ENCODE measurements at regions not wholly inside any gene's neighbourhood (a gene's known extent, or its start where the extent isn't known, plus 50 kb on each side); places are given as distances from the start of the nearest gene placed in this dataset.

- CTCF ChIA-PET = no interaction called here
- no peak overlapping the region for H4K8ac ChIP-seq (ENCODE audit: low read depth in 2 of 2, low read length in 2 of 2)
These were observed 53.1 kb upstream of the SETMAR start for GRCh38 chr3:4250064-4250463.

More at GRCh38 chr3:4250064-4250463, 53.1 kb upstream of the SETMAR start:
- Histone ChIP-seq H3K4me2 (ENCODE audit: low read depth, low read length) (no peak overlapping the region), H3K36me3 (ENCODE audit: control insufficient read depth, insufficient read depth, low read length) (no peaks in the 10 kb centered on the region), H2AK9ac (replicated peaks; ENCODE audit: low read depth, low read length, poor library complexity) (no peak overlapping the region), H2BK5ac (ENCODE audit: low read depth, low read length, poor library complexity, severe bottlenecking) (no peak overlapping the region), H3K4me1 (ENCODE audit: control insufficient read depth, insufficient read depth, low read length) (no peaks in the 10 kb centered on the region), H3K4ac (ENCODE audit: low read depth, low read length) (no peak overlapping the region), H3K18ac (ENCODE audit: low read depth, low read length) (no peak overlapping the region), H2BK20ac (ENCODE audit: low read depth, low read length) (no peak overlapping the region), H2BK15ac (ENCODE audit: low read depth, low read length) (no peak overlapping the region), H4K20me1 (ENCODE audit: insufficient read depth, low read length) (no peaks in the 10 kb centered on the region), H2BK120ac (ENCODE audit: low read depth, low read length) (no peak overlapping the region), H3K27me3 (ENCODE audit: control insufficient read depth, insufficient read depth, low read length) (no peaks in the 10 kb centered on the region), H3K56ac (ENCODE audit: extremely low read depth, insufficient read depth, low read length) (no peak overlapping the region), H3K23ac (ENCODE audit: low read depth, low read length) (no peak overlapping the region), H3K27ac (ENCODE audit: insufficient read depth, low read length) (no peak overlapping the region), H4K91ac (ENCODE audit: insufficient read depth, low read depth, low read length) (no peak overlapping the region), H3K9me3 (ENCODE audit: control insufficient read depth, insufficient read depth, low read length) (peaks cover 10% of the 10 kb centered on the region), H3K9me1 (ENCODE audit: insufficient read depth, low read length) (no peaks in the 10 kb centered on the region), H2AFZ (replicated peaks; ENCODE audit: low read length, poor library complexity) (no peak overlapping the region), H3K79me1 (ENCODE audit: low read depth in 1 of 2, low read length in 2 of 2) (no peaks in the 10 kb centered on the region), H4K5ac (ENCODE audit: low read depth, low read length) (no peak overlapping the region), H3K4me3 (ENCODE audit: insufficient read depth, low read depth, low read length) (no peak overlapping the region), H3K14ac (replicated peaks; ENCODE audit: low read depth, low read length) (no peak overlapping the region), H2AK5ac (ENCODE audit: low read depth, low read length) (no peak overlapping the region), H3K9ac (ENCODE audit: low read depth, low read length) (no peak overlapping the region)
- in situ Hi-C loops (cut with MboI; ENCODE audit: low sequenced_read_pairs) (no loop called here), dilution Hi-C loops (cut with HindIII; ENCODE audit: low sequenced_read_pairs, unreplicated experiment) (no loop called here), intact Hi-C loops (cut with micrococcal nuclease) (no loop called here)
- POLR2A ChIA-PET (ENCODE audit: unreplicated experiment) = no interaction called here
- ATAC-seq (ENCODE audit: low read depth) (no peak), DNase-seq (no peak)
- TF ChIP-seq BHLHE40 (IDR thresholded peaks at IDR 0.05; ENCODE audit: low read depth, low read length) (no peak), SMC3 (IDR thresholded peaks at IDR 0.05; ENCODE audit: low read depth, low read length) (no peak), MAFK (IDR thresholded peaks at IDR 0.05; ENCODE audit: low read depth, low read length) (no peak), RFX5 (IDR thresholded peaks at IDR 0.05; ENCODE audit: low read depth, low read length) (no peak), POLR2A (IDR thresholded peaks at IDR 0.05; ENCODE audit: low read depth, low read length) (no peak), ELK1 (IDR thresholded peaks at IDR 0.05; ENCODE audit: borderline replicate concordance, low read depth, low read length) (no peak), CEBPB (IDR thresholded peaks at IDR 0.05; ENCODE audit: low read depth, low read length) (no peak), CHD1 (IDR thresholded peaks at IDR 0.05; ENCODE audit: low read depth, low read length) (no peak), RCOR1 (IDR thresholded peaks at IDR 0.05; ENCODE audit: insufficient replicate concordance, low read length) (no peak), CTCF (conservative IDR thresholded peaks at IDR 0.05; ENCODE audit: low read depth, low read length) (no peak), MXI1 (IDR thresholded peaks at IDR 0.05; ENCODE audit: borderline replicate concordance, low read depth, low read length) (no peak), NFE2L2 (IDR thresholded peaks at IDR 0.05; ENCODE audit: low read depth, low read length) (no peak), FOS (IDR thresholded peaks at IDR 0.05; ENCODE audit: low read depth, low read length) (no peak), USF2 (IDR thresholded peaks at IDR 0.05; ENCODE audit: low read depth, low read length) (no peak), RAD21 (IDR thresholded peaks at IDR 0.05; ENCODE audit: low read length) (no peak), MAZ (IDR thresholded peaks at IDR 0.05; ENCODE audit: borderline replicate concordance, low read depth, low read length) (no peak)
- WGBS, 2 experiments (ENCODE audit: extremely low coverage in 2 of 2, insufficient read length in 1 of 2) = 43% methylated on average over 2 of the region's 4 CpGs; no CpG with 5 or more reads in 1 of the 2 experiments
- BruUV-seq (replicated peaks) = no TSS peak

Data from IMR-90 (cell line).